ENCODE measurements at regions not wholly inside any gene's neighbourhood (a gene's known extent, or its start where the extent isn't known, plus 50 kb on each side); places are given as distances from the start of the nearest gene placed in this dataset.

DNA sequence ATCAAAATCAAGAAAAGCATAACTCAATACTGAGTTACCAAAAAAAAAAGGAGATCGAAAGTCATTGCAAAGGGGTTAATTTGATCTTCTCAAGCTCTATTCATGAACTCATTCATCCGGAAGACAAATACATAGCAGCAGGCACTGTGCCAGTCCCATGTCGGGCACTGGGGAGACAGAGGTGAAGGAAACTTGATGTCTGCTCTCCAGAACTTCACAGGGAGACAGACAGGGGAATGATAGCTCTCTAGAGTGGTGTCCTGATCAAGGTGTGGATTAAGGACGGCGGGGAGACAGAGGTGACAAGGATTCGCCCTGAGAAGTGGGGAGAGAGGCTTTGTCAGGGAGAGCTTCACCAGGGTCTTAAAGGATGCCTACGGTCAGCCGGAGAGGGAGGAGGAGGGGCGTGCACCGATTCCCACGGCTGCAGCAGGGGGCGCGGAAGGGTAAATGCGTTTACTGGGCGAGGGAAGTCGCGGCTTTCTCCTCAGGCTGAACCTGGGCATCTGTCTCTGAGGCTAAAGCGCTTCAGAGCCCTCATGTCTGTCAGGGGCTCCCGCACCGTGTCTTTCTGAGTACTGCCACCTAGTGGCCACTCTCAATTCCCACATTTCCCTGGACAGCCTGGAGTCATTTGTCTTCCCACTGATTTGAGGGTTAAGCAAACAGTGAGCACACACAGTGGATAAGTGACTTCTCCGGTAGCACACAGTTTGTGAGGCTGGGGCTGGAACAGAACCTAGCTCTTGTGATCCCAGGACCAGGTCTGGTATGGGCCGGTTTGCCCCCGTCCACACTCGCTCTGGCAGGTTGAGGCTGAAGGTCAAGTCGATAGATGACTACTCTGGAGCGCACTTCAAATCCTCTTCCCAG, 152.8 kb downstream of the TENT5C start (continued):
- no peak for TF ChIP-seq ZNF514 (tag by site-specific recombination; IDR thresholded peaks at IDR 0.05)
- TF ChIP-seq ZNF157 (tag by site-specific recombination; IDR thresholded peaks at IDR 0.05): no peak
- no peak for TF ChIP-seq KLF8 (tag by site-specific recombination; IDR thresholded peaks at IDR 0.05)
- TF ChIP-seq, protein P1, sequence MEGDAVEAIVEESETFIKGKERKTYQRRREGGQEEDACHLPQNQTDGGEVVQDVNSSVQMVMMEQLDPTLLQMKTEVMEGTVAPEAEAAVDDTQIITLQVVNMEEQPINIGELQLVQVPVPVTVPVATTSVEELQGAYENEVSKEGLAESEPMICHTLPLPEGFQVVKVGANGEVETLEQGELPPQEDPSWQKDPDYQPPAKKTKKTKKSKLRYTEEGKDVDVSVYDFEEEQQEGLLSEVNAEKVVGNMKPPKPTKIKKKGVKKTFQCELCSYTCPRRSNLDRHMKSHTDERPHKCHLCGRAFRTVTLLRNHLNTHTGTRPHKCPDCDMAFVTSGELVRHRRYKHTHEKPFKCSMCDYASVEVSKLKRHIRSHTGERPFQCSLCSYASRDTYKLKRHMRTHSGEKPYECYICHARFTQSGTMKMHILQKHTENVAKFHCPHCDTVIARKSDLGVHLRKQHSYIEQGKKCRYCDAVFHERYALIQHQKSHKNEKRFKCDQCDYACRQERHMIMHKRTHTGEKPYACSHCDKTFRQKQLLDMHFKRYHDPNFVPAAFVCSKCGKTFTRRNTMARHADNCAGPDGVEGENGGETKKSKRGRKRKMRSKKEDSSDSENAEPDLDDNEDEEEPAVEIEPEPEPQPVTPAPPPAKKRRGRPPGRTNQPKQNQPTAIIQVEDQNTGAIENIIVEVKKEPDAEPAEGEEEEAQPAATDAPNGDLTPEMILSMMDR (tag by site-specific recombination; IDR thresholded peaks at IDR 0.05): peak; percentile 95
- TF ChIP-seq, protein P2, sequence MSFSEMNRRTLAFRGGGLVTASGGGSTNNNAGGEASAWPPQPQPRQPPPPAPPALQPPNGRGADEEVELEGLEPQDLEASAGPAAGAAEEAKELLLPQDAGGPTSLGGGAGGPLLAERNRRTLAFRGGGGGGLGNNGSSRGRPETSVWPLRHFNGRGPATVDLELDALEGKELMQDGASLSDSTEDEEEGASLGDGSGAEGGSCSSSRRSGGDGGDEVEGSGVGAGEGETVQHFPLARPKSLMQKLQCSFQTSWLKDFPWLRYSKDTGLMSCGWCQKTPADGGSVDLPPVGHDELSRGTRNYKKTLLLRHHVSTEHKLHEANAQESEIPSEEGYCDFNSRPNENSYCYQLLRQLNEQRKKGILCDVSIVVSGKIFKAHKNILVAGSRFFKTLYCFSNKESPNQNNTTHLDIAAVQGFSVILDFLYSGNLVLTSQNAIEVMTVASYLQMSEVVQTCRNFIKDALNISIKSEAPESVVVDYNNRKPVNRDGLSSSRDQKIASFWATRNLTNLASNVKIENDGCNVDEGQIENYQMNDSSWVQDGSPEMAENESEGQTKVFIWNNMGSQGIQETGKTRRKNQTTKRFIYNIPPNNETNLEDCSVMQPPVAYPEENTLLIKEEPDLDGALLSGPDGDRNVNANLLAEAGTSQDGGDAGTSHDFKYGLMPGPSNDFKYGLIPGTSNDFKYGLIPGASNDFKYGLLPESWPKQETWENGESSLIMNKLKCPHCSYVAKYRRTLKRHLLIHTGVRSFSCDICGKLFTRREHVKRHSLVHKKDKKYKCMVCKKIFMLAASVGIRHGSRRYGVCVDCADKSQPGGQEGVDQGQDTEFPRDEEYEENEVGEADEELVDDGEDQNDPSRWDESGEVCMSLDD (tag by site-specific recombination; IDR thresholded peaks at IDR 0.05): 0 out of 2 replicates have a peak, but pooled peaks have one; percentile 16
- no peak for TF ChIP-seq ZNF354C (tag by site-specific recombination; IDR thresholded peaks at IDR 0.05; ENCODE audit: borderline replicate concordance, low read depth)
- TF ChIP-seq, protein P3, sequence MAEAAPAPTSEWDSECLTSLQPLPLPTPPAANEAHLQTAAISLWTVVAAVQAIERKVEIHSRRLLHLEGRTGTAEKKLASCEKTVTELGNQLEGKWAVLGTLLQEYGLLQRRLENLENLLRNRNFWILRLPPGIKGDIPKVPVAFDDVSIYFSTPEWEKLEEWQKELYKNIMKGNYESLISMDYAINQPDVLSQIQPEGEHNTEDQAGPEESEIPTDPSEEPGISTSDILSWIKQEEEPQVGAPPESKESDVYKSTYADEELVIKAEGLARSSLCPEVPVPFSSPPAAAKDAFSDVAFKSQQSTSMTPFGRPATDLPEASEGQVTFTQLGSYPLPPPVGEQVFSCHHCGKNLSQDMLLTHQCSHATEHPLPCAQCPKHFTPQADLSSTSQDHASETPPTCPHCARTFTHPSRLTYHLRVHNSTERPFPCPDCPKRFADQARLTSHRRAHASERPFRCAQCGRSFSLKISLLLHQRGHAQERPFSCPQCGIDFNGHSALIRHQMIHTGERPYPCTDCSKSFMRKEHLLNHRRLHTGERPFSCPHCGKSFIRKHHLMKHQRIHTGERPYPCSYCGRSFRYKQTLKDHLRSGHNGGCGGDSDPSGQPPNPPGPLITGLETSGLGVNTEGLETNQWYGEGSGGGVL (tag by site-specific recombination; IDR thresholded peaks at IDR 0.05): peak; percentile 29; the same call in 1 of the 2 replicates
- TF ChIP-seq ZNF146 (tag by site-specific recombination; IDR thresholded peaks at IDR 0.05): no peak
- no peak for TF ChIP-seq ZNF239 (tag by site-specific recombination; IDR thresholded peaks at IDR 0.05)
- TF ChIP-seq BCL11B (tag by site-specific recombination; IDR thresholded peaks at IDR 0.05; ENCODE audit: low read depth): no peak
- TF ChIP-seq, protein P4, sequence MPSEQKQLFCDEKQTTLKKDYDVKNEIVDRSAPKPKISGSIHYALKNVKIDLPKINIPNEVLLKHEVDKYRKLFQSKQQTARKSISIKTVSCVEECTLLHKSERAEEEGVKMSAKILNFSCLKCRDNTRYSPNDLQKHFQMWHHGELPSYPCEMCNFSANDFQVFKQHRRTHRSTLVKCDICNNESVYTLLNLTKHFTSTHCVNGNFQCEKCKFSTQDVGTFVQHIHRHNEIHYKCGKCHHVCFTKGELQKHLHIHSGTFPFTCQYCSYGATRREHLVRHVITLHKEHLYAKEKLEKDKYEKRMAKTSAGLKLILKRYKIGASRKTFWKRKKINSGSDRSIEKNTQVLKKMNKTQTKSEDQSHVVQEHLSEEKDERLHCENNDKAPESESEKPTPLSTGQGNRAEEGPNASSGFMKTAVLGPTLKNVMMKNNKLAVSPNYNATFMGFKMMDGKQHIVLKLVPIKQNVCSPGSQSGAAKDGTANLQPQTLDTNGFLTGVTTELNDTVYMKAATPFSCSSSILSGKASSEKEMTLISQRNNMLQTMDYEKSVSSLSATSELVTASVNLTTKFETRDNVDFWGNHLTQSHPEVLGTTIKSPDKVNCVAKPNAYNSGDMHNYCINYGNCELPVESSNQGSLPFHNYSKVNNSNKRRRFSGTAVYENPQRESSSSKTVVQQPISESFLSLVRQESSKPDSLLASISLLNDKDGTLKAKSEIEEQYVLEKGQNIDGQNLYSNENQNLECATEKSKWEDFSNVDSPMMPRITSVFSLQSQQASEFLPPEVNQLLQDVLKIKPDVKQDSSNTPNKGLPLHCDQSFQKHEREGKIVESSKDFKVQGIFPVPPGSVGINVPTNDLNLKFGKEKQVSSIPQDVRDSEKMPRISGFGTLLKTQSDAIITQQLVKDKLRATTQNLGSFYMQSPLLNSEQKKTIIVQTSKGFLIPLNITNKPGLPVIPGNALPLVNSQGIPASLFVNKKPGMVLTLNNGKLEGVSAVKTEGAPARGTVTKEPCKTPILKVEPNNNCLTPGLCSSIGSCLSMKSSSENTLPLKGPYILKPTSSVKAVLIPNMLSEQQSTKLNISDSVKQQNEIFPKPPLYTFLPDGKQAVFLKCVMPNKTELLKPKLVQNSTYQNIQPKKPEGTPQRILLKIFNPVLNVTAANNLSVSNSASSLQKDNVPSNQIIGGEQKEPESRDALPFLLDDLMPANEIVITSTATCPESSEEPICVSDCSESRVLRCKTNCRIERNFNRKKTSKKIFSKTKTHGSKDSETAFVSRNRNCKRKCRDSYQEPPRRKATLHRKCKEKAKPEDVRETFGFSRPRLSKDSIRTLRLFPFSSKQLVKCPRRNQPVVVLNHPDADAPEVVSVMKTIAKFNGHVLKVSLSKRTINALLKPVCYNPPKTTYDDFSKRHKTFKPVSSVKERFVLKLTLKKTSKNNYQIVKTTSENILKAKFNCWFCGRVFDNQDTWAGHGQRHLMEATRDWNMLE (tag by site-specific recombination; conservative IDR thresholded peaks at IDR 0.05; ENCODE audit: low read depth): peak; percentile 30
- TF ChIP-seq ZNF785 (tag by site-specific recombination; IDR thresholded peaks at IDR 0.05): no peak
- TF ChIP-seq, protein P5, sequence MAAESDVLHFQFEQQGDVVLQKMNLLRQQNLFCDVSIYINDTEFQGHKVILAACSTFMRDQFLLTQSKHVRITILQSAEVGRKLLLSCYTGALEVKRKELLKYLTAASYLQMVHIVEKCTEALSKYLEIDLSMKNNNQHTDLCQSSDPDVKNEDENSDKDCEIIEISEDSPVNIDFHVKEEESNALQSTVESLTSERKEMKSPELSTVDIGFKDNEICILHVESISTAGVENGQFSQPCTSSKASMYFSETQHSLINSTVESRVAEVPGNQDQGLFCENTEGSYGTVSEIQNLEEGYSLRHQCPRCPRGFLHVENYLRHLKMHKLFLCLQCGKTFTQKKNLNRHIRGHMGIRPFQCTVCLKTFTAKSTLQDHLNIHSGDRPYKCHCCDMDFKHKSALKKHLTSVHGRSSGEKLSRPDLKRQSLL (tag by site-specific recombination; IDR thresholded peaks at IDR 0.05): no peak
- no peak for TF ChIP-seq ZNF423 (tag by site-specific recombination; IDR thresholded peaks at IDR 0.05)
- TF ChIP-seq ZNF610 (tag by site-specific recombination; IDR thresholded peaks at IDR 0.05; ENCODE audit: borderline replicate concordance): 0 out of 2 replicates have a peak, but pooled peaks have one; percentile 20
- TF ChIP-seq GLIS1 (tag by site-specific recombination; IDR thresholded peaks at IDR 0.05): peak; percentile 18; the same call in 1 of the 2 replicates
- no peak for TF ChIP-seq ZNF426 (tag by site-specific recombination; IDR thresholded peaks at IDR 0.05)
- TF ChIP-seq, protein P6, sequence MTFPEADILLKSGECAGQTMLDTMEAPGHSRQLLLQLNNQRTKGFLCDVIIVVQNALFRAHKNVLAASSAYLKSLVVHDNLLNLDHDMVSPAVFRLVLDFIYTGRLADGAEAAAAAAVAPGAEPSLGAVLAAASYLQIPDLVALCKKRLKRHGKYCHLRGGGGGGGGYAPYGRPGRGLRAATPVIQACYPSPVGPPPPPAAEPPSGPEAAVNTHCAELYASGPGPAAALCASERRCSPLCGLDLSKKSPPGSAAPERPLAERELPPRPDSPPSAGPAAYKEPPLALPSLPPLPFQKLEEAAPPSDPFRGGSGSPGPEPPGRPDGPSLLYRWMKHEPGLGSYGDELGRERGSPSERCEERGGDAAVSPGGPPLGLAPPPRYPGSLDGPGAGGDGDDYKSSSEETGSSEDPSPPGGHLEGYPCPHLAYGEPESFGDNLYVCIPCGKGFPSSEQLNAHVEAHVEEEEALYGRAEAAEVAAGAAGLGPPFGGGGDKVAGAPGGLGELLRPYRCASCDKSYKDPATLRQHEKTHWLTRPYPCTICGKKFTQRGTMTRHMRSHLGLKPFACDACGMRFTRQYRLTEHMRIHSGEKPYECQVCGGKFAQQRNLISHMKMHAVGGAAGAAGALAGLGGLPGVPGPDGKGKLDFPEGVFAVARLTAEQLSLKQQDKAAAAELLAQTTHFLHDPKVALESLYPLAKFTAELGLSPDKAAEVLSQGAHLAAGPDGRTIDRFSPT (tag by site-specific recombination; IDR thresholded peaks at IDR 0.05): no peak
- TF ChIP-seq ZNF473 (tag by site-specific recombination; IDR thresholded peaks at IDR 0.05): no peak
- TF ChIP-seq SCRT2 (tag by site-specific recombination; IDR thresholded peaks at IDR 0.05): no peak
- no peak for TF ChIP-seq ZFP41 (tag by site-specific recombination; IDR thresholded peaks at IDR 0.05; ENCODE audit: borderline replicate concordance)
- TF ChIP-seq ZNF571 (tag by site-specific recombination; IDR thresholded peaks at IDR 0.05): no peak
- TF ChIP-seq ZNF596 (tag by site-specific recombination; IDR thresholded peaks at IDR 0.05): no peak
- TF ChIP-seq ZNF664 (tag by site-specific recombination; IDR thresholded peaks at IDR 0.05): no peak

Data from HEK293 (cell line).